AG04450 (cell line): ENCODE measurements at regions not wholly inside any gene's neighbourhood (a gene's known extent, or its start where the extent isn't known, plus 50 kb on each side); places are given as distances from the start of the nearest gene placed in this dataset.

Experiments used
- CTCF ChIA-PET: fragments of 300-600, 350-600 bp; formaldehyde crosslinking; extraction: SDS; loops from one replicate; lab custom pipeline; 2022; ENCODE audit warnings: antibody characterized with exemption, inconsistent platforms; lab: Charles Lee
- POLR2A ChIA-PET: fragments of 350-600 bp; formaldehyde crosslinking; extraction: SDS; loops from one replicate; lab custom pipeline; 2021; ENCODE audit warnings: antibody characterized with exemption, inconsistent platforms; lab: Yijun Ruan, JAX
- DNase-seq: peaks from one replicate; pipeline ENCODE4 v3.0.0-alpha.2; 2011; ENCODE audit warnings: low read depth, low spot score
- H3K27ac ChIP-seq: one replicate; pipeline ENCODE4 v1.5.1; 2012; ENCODE audit warnings: low read depth, low read length, control low read depth
- H3K27me3 ChIP-seq: one replicate; pipeline ENCODE4 v1.6.0; 2012; ENCODE audit warnings: low read length; ENCODE audit not compliant: control insufficient read depth, insufficient read depth
- H3K4me3 ChIP-seq: 2 replicates; pipeline ENCODE4 v1.5.1; 2011; ENCODE audit warnings: mild to moderate bottlenecking, low read depth, low read length, control low read depth
- H3K9me3 ChIP-seq: 2 replicates; pipeline ENCODE4 v1.5.1; 2012; ENCODE audit warnings: low read length; ENCODE audit not compliant: control insufficient read depth, insufficient read depth
- TF ChIP-seq, protein P1 (sequence below): IDR thresholded peaks from 2 replicates; pipeline ENCODE4 v1.5.1; 2011; ENCODE audit warnings: low read depth, low read length, control low read depth, inconsistent platforms

DNA sequence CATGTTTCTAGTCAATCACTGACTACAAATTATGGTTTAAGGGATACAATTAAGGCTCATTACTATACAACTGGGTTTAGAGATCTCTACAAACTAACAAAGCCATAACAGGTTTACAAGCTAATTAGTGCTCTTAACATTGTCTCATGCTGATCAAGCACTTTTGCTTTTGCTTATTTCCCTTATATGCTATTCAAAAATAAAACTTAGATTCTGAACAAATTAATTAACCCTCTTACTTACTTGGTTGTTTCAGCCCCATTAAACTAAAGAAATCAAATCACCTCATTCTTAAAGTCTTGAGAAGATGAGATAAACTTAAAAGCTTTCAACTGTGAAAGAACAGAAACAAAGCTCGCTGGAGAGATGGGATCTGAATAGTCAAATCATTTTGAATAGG is 2024.5 kb upstream of the ADGRL3 start:
- H3K27me3 ChIP-seq: no peaks in the 10 kb centered on the region
- POLR2A ChIA-PET: no interaction called here
- no peak overlapping the region for H3K27ac ChIP-seq
- no peak overlapping the region for H3K4me3 ChIP-seq
- peaks cover 16% of the 10 kb centered on the region for H3K9me3 ChIP-seq
- CTCF ChIA-PET: no interaction called here
- TF ChIP-seq, protein P1, sequence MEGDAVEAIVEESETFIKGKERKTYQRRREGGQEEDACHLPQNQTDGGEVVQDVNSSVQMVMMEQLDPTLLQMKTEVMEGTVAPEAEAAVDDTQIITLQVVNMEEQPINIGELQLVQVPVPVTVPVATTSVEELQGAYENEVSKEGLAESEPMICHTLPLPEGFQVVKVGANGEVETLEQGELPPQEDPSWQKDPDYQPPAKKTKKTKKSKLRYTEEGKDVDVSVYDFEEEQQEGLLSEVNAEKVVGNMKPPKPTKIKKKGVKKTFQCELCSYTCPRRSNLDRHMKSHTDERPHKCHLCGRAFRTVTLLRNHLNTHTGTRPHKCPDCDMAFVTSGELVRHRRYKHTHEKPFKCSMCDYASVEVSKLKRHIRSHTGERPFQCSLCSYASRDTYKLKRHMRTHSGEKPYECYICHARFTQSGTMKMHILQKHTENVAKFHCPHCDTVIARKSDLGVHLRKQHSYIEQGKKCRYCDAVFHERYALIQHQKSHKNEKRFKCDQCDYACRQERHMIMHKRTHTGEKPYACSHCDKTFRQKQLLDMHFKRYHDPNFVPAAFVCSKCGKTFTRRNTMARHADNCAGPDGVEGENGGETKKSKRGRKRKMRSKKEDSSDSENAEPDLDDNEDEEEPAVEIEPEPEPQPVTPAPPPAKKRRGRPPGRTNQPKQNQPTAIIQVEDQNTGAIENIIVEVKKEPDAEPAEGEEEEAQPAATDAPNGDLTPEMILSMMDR: no peak
- no peak for DNase-seq

DNA sequence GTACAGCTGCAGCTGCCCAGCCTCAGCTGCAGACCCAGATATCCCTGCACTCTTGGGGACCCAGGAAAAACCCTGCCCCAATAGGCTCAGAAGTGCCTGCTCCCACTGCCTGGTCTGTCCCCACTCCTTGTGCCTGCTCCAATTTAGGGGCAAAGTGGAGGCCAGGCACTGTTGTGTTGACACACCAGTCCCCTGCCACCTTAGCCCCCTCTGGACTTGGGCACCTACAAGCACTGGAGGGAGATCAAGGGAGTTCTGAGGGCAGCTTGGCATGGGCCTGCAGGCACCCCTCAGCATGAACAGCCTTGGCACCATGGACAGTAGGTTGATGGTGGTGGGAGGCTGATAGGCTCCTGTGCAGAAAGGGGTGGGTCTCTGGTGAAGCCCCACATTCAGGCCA is 2020.8 kb upstream of the ADGRL3 start:
- H3K4me3 ChIP-seq: no peak overlapping the region
- no peak for DNase-seq
- peaks cover 16% of the 10 kb centered on the region for H3K9me3 ChIP-seq
- CTCF ChIA-PET: no interaction called here
- POLR2A ChIA-PET: no interaction called here
- TF ChIP-seq, protein P1: no peak
- no peaks in the 10 kb centered on the region for H3K27me3 ChIP-seq
- no peak overlapping the region for H3K27ac ChIP-seq

DNA sequence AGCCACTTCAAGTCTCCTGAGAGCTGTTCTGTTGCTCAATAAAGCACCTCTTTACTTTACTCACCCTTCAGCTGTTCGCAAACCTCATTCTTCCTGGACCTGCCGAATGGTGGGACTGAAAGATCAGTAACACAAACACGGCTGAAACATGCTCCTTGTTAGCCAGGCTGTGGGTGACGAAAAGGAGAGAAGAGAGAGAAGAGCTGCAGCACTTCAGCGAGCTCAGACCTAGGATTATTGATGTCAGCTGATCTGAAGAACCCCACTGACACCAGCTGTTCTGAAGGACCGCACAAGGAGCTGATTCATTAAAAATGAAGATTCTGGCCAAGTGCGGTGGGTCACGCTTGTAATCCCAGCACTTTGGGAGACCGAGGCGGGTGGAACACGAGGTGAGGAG is 2020.0 kb upstream of the ADGRL3 start:
- Histone ChIP-seq H3K9me3 (peaks cover 16% of the 10 kb centered on the region), H3K27ac (no peak overlapping the region), H3K4me3 (no peak overlapping the region), H3K27me3 (no peaks in the 10 kb centered on the region)
- ChIA-PET POLR2A (no interaction called here), CTCF (no interaction called here)
- TF ChIP-seq, protein P1: no peak
- DNase-seq: no peak

DNA sequence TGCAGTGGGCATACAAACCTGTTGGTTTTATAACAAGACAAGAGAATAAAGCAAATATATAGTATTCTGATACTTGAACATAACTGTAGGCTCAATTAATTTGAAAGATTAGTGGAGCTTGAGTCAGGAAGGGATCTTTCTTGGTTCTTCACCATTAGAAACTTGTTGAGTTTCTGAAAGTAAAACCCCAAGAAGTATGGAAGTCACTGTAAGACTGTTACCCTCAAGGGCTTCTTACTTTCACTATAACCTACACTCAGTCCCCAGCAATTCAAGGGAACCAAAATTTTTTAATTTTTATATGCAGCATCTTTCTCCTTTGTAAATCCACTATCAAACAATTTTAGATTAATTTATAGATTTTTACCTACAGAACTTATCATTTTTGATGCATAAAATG is 2019.2 kb upstream of the ADGRL3 start:
- H3K9me3 ChIP-seq: peaks cover 16% of the 10 kb centered on the region
- no peak overlapping the region for H3K27ac ChIP-seq
- ChIA-PET CTCF (no interaction called here), POLR2A (no interaction called here)
- TF ChIP-seq, protein P1: no peak
- H3K4me3 ChIP-seq: no peak overlapping the region
- no peaks in the 10 kb centered on the region for H3K27me3 ChIP-seq
- no peak for DNase-seq

DNA sequence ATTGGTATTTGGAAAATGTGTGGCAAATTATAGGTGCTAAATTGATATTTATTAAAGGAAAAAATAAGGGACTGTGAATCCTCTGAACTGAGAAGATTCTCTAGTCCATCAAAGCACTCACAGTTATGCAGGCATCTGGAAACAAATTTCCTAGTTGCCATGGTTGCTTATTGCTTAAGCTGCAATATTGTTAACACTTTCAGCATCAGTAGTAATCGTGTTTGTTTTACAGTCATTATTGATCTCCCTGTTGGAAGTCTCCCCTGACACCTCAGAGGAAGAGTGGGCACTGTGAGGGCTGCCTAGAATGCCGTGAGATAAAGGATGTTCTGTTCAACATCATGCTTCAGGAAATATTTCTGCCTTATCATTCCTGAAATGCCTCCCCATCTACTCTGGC is 2004.3 kb upstream of the ADGRL3 start:
- Histone ChIP-seq H3K9me3 (0 out of 2 replicates have a peak, but pooled peaks cover 2% of the 10 kb centered on the region), H3K27me3 (no peaks in the 10 kb centered on the region), H3K4me3 (no peak overlapping the region), H3K27ac (no peak overlapping the region)
- TF ChIP-seq, protein P1: no peak
- ChIA-PET POLR2A (no interaction called here), CTCF (no interaction called here)
- DNase-seq: no peak
